IMR-90 (cell line): ENCODE measurements at regions not wholly inside any gene's neighbourhood (a gene's known extent, or its start where the extent isn't known, plus 50 kb on each side); places are given as distances from the start of the nearest gene placed in this dataset.

Experiments used
- BHLHE40 ChIP-seq: fragments of 150-350 bp; IDR thresholded peaks from 2 replicates; pipeline ENCODE4 v1.6.1; 2016; ENCODE audit warnings: mild to moderate bottlenecking, low read depth, low read length
- CEBPB ChIP-seq: IDR thresholded peaks from 2 replicates; pipeline ENCODE4 v1.6.1; 2012; ENCODE audit warnings: low read depth, low read length, improper control_type of control experiment
- CHD1 ChIP-seq: IDR thresholded peaks from 2 replicates; pipeline ENCODE4 v1.6.1; 2012; ENCODE audit warnings: low read depth, low read length, improper control_type of control experiment
- MAFK ChIP-seq: IDR thresholded peaks from 2 replicates; pipeline ENCODE4 v1.6.1; 2012; ENCODE audit warnings: low read depth, low read length, improper control_type of control experiment
- MAZ ChIP-seq: IDR thresholded peaks from 2 replicates; pipeline ENCODE4 v1.6.1; 2012; ENCODE audit warnings: low read depth, mild to moderate bottlenecking, low read length, improper control_type of control experiment, moderate library complexity, borderline replicate concordance
- POLR2A ChIP-seq: IDR thresholded peaks from 2 replicates; pipeline ENCODE4 v1.6.1; 2012; ENCODE audit warnings: mild to moderate bottlenecking, low read depth, low read length
- RAD21 ChIP-seq: IDR thresholded peaks from 2 replicates; pipeline ENCODE4 v1.6.1; 2012; ENCODE audit warnings: low read length, improper control_type of control experiment
- RFX5 ChIP-seq: IDR thresholded peaks from 2 replicates; pipeline ENCODE4 v1.8.0; 2012; ENCODE audit warnings: low read depth, mild to moderate bottlenecking, low read length, moderate library complexity
- SMC3 ChIP-seq: fragments of 150-350 bp; IDR thresholded peaks from 2 replicates; pipeline ENCODE4 v1.6.1; 2016; ENCODE audit warnings: low read depth, mild to moderate bottlenecking, antibody characterized with exemption, low read length, moderate library complexity
- TF ChIP-seq, protein P1 (sequence below): conservative IDR thresholded peaks from 2 replicates; pipeline ENCODE4 v1.5.1; 2012; ENCODE audit warnings: mild to moderate bottlenecking, low read depth, low read length, improper control_type of control experiment
- TF ChIP-seq, protein P2 (sequence below): fragments of 150-350 bp; IDR thresholded peaks from 2 replicates; pipeline ENCODE4 v1.6.1; 2016; ENCODE audit warnings: low read depth, mild to moderate bottlenecking, low read length, moderate library complexity, borderline replicate concordance

DNA sequence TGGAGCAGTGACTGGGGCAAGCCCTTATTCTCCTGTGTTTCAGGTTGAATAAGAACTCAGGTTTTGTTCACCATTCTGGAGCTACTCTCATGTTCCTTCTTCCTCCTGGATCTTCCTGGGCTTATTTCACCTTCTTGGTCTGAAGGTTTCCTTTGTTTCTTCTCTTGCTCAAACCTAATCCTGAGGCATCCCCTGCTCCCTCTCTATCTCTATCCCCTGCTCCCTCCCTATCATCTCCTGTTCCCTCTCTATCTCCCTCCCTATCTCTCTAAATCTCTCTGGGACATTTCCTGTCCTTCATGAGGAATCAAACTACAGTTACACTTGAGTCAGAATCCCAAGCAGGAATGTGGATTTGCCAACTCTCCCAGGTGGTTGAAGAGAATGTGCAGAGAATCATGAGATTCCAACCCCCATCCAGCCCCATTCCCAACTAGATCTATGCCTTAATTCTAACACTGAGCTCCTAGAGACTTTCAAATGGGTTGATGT is 134.9 kb upstream of the ZIC3 start:
- TF ChIP-seq, protein P1, sequence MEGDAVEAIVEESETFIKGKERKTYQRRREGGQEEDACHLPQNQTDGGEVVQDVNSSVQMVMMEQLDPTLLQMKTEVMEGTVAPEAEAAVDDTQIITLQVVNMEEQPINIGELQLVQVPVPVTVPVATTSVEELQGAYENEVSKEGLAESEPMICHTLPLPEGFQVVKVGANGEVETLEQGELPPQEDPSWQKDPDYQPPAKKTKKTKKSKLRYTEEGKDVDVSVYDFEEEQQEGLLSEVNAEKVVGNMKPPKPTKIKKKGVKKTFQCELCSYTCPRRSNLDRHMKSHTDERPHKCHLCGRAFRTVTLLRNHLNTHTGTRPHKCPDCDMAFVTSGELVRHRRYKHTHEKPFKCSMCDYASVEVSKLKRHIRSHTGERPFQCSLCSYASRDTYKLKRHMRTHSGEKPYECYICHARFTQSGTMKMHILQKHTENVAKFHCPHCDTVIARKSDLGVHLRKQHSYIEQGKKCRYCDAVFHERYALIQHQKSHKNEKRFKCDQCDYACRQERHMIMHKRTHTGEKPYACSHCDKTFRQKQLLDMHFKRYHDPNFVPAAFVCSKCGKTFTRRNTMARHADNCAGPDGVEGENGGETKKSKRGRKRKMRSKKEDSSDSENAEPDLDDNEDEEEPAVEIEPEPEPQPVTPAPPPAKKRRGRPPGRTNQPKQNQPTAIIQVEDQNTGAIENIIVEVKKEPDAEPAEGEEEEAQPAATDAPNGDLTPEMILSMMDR = no peak
- TF ChIP-seq POLR2A (no peak), CEBPB (no peak), SMC3 (no peak), CHD1 (no peak), BHLHE40 (no peak), RAD21 (no peak), MAFK (no peak), MAZ (no peak), RFX5 (no peak)
- TF ChIP-seq, protein P2, sequence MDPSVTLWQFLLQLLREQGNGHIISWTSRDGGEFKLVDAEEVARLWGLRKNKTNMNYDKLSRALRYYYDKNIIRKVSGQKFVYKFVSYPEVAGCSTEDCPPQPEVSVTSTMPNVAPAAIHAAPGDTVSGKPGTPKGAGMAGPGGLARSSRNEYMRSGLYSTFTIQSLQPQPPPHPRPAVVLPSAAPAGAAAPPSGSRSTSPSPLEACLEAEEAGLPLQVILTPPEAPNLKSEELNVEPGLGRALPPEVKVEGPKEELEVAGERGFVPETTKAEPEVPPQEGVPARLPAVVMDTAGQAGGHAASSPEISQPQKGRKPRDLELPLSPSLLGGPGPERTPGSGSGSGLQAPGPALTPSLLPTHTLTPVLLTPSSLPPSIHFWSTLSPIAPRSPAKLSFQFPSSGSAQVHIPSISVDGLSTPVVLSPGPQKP = no peak
